HepG2 (cell line): ENCODE measurements at regions not wholly inside any gene's neighbourhood (a gene's known extent, or its start where the extent isn't known, plus 50 kb on each side); places are given as distances from the start of the nearest gene placed in this dataset.

Experiments used
- ATAC-seq: fragments of 200-7000 bp; cut with Tn5 transposase; 3 replicates; pipeline ENCODE4 v1.9.1; 2020; ENCODE audit warnings: mild to moderate bottlenecking, moderate library complexity
- BruUV-seq: library from RNA; stranded (reverse); fragments of 400-500 nt; replicated peaks from 2 replicates; lab custom pipeline; 2021; lab: Mats Ljungman, UMichigan
- CTCF ChIA-PET: fragments of 300-600 bp; formaldehyde crosslinking; extraction: SDS; loops from one replicate; lab custom pipeline; 2021; ENCODE audit warnings: low total read pairs, inconsistent platforms, low intra/inter-chr PET ratio; lab: Yijun Ruan, JAX
- POLR2A ChIA-PET: fragments of 350-600 bp; sonication (Branson Sonifier 250); formaldehyde crosslinking; loops from one replicate; lab custom pipeline; 2020; ENCODE audit warnings: antibody characterized with exemption, inconsistent platforms; lab: Yijun Ruan, JAX
- DNase-seq: peaks from one replicate; pipeline ENCODE4 v3.0.0-alpha.2; 2015; ENCODE audit warnings: low spot score
- FAIRE-seq: peaks from 3 replicates; lab custom pipeline; 2011; peaks lifted over from hg19 to GRCh38; lab: Jason Lieb, UNC
- H2AFZ ChIP-seq: one replicate; pipeline ENCODE4 v1.6.1; 2011; ENCODE audit warnings: low read length, inconsistent platforms
- H3K27ac ChIP-seq: fragments of 300-600 bp; 3 replicates; pipeline ENCODE4 v1.8.0; 2011; ENCODE audit warnings: mixed run types, mild to moderate bottlenecking, mixed read lengths, low read length, inconsistent platforms; ENCODE audit not compliant: insufficient read depth; ENCODE audit errors: extremely low read length
- H3K27me3 ChIP-seq, 2 experiments: fragments of 200-600 bp in 1 of 2; 2 replicates in 1 of 2; 3 replicates in 1 of 2; pipeline versions ENCODE4 v1.6.0 to v1.8.0; 2011; ENCODE audit warnings: low read length in 2 of 2, mild to moderate bottlenecking in 2 of 2, moderate library complexity in 2 of 2, inconsistent platforms in 1 of 2; ENCODE audit not compliant: insufficient read depth in 2 of 2, control insufficient read depth in 1 of 2
- H3K36me3 ChIP-seq, 2 experiments: fragments of 200-600 bp in 1 of 2; replicated peaks in 1 of 2; 2 replicates in 1 of 2; 3 replicates in 1 of 2; pipeline versions ENCODE4 v1.5.1 to v1.8.0; 2011; ENCODE audit warnings: low read length in 2 of 2, inconsistent platforms in 1 of 2; ENCODE audit not compliant: insufficient read depth in 2 of 2, control insufficient read depth in 1 of 2
- H3K4me1 ChIP-seq: 2 replicates; pipeline ENCODE4 v1.5.1; 2012; ENCODE audit warnings: low read length, inconsistent platforms; ENCODE audit not compliant: insufficient read depth
- H3K4me2 ChIP-seq: 2 replicates; pipeline ENCODE4 v1.6.0; 2011; ENCODE audit warnings: low read depth, low read length, inconsistent platforms
- H3K4me3 ChIP-seq, 3 experiments: fragments of 200-600 bp in 1 of 3; sonication (generic), shearing (Covaris generic) in 1 of 3; replicated peaks in 1 of 3; 2 replicates each; pipeline ENCODE4 v1.5.1; 2011 to 2016; ENCODE audit warnings: low read length in 3 of 3, inconsistent platforms in 2 of 3, low read depth in 2 of 3, mild to moderate bottlenecking in 2 of 3, control low read depth in 1 of 3, mixed read lengths in 1 of 3; ENCODE audit not compliant: insufficient read depth in 1 of 3
- H3K79me2 ChIP-seq: one replicate; pipeline ENCODE4 v1.6.1; 2011; ENCODE audit warnings: low read length, inconsistent platforms; ENCODE audit not compliant: insufficient read depth
- H3K9ac ChIP-seq: 2 replicates; pipeline ENCODE4 v1.6.0; 2011; ENCODE audit warnings: mild to moderate bottlenecking, low read depth, low read length, inconsistent platforms; ENCODE audit not compliant: insufficient read depth
- H3K9me3 ChIP-seq: 2 replicates; pipeline ENCODE4 v1.5.1; 2012; ENCODE audit warnings: mild to moderate bottlenecking, low read length
- H4K20me1 ChIP-seq: 2 replicates; pipeline ENCODE4 v1.6.0; 2011; ENCODE audit warnings: inconsistent platforms, mild to moderate bottlenecking, low read length, moderate library complexity; ENCODE audit not compliant: insufficient read depth
- CCDC6 ChIP-seq: sonication (generic); formaldehyde crosslinking; IDR thresholded peaks from 2 replicates; pipeline ENCODE4 v1.8.1; 2022; ENCODE audit warnings: mild to moderate bottlenecking, missing genetic modification reagents, moderate library complexity
- CHD4 ChIP-seq: fragments of 200-600 bp; sonication (generic); IDR thresholded peaks from 2 replicates; pipeline ENCODE4 v1.7.0; 2017; ENCODE audit warnings: mild to moderate bottlenecking, low read length, borderline replicate concordance
- FOXK1 ChIP-seq: sonication (generic); formaldehyde crosslinking; IDR thresholded peaks from 2 replicates; pipeline ENCODE4 v1.4.0; 2020; ENCODE audit warnings: low read depth, missing genetic modification reagents, borderline replicate concordance
- RNF2 ChIP-seq: fragments of 450-650 bp; conservative IDR thresholded peaks from 2 replicates; pipeline ENCODE4 v1.6.1; 2016; ENCODE audit warnings: low read depth
- SMAD3 ChIP-seq: sonication (generic); formaldehyde crosslinking; IDR thresholded peaks from 2 replicates; pipeline ENCODE4 v1.4.0; 2020; ENCODE audit warnings: missing genetic modification reagents
- SP140L ChIP-seq: sonication (generic); formaldehyde crosslinking; IDR thresholded peaks from 2 replicates; pipeline ENCODE4 v1.4.0; 2020; ENCODE audit warnings: missing genetic modification reagents, borderline replicate concordance
- XRCC5 ChIP-seq: fragments of 200-400 bp; formaldehyde crosslinking; optimal IDR thresholded peaks from 2 replicates; pipeline ENCODE3; 2017; ENCODE audit warnings: mild to moderate bottlenecking, low read length
- ZNF20 ChIP-seq: sonication (generic); formaldehyde crosslinking; IDR thresholded peaks from 2 replicates; pipeline ENCODE4 v1.4.0; 2020; ENCODE audit warnings: mild to moderate bottlenecking, moderate library complexity, missing genetic modification reagents
- ZNF296 ChIP-seq: sonication (generic); formaldehyde crosslinking; conservative IDR thresholded peaks from 2 replicates; pipeline ENCODE4 v1.5.0; 2020; ENCODE audit warnings: mild to moderate bottlenecking, missing genetic modification reagents
- ZNF709 ChIP-seq: sonication (generic); formaldehyde crosslinking; IDR thresholded peaks from 2 replicates; pipeline ENCODE4 v1.5.0; 2020; ENCODE audit warnings: mild to moderate bottlenecking, missing genetic modification reagents
- ZSCAN9 ChIP-seq: IDR thresholded peaks from 2 replicates; pipeline ENCODE4 v1.6.1; 2016; ENCODE audit warnings: borderline replicate concordance
- WGBS: methylation state at CpG from one replicate; pipeline ENCODE4 v1.1.6; 2017; ENCODE audit warnings: low lambda C conversion rate; 5-methylcytosine and 5-hydroxymethylcytosine counted together
- in situ Hi-C: cut with HindIII; loops from 2 replicates; pipeline ENCODE4 v1.10.0; 2017; ENCODE audit warnings: low pct_unique_long_range_greater_than_20kb; ENCODE audit not compliant: extremely low pct_ligation_motif_present
- intact Hi-C: fragments of 100-400 bp; cut with micrococcal nuclease; formaldehyde crosslinking; loops from one replicate; pipeline ENCODE4 v1.10.0; 2022; ENCODE audit not compliant: unreplicated experiment
- TF ChIP-seq, protein P1 (sequence below): sonication (generic); formaldehyde crosslinking; IDR thresholded peaks from 2 replicates; pipeline ENCODE4 v1.5.0; 2020; ENCODE audit warnings: missing genetic modification reagents
- TF ChIP-seq, protein P2 (sequence below): sonication (generic); formaldehyde crosslinking; IDR thresholded peaks from 2 replicates; pipeline ENCODE4 v1.5.1; 2020; ENCODE audit warnings: mild to moderate bottlenecking, missing genetic modification reagents, moderate library complexity

DNA sequence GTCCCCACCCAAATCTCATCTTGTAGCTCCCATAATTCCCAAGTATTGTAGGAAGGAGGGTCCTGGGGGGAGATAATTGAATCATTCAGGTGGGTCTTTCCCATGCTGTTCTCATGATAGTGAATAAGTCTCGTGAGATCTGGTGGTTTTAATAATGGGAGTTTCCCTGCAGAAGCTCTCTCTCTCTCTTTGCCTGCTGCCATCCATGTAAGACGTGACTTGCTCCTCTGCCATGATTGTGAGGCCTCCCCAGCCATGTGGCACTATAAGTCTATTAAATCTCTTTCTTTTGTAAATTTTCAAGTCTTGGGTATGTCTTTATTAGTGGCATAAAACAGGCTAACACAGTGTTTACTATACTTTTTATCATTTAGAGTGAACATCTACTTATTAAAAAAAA, 338.8 kb downstream of the ANKRD7 start:
- H3K4me1 ChIP-seq, result no peaks in the 10 kb centered on the region
- H3K9ac ChIP-seq, result no peak overlapping the region
- no peak for TF ChIP-seq ZSCAN9 (CRISPR knock-in tag)
- TF ChIP-seq SMAD3, result no peak
- TF ChIP-seq FOXK1 (CRISPR knock-in tag), result no peak
- no peak for TF ChIP-seq SP140L (CRISPR knock-in tag)
- DNase-seq (no peak), FAIRE-seq (no peak), ATAC-seq (no peak)
- H3K27ac ChIP-seq, result no peak overlapping the region
- H4K20me1 ChIP-seq, result no peaks in the 10 kb centered on the region
- no peak overlapping the region for H3K4me3 ChIP-seq
- H3K36me3 ChIP-seq, result no peaks in the 10 kb centered on the region
- 4% methylated on average over 2 of the region's 2 CpGs for WGBS
- H3K27me3 ChIP-seq, result no peaks in the 10 kb centered on the region
- peaks cover 50% of the 10 kb centered on the region for H3K9me3 ChIP-seq
- CTCF ChIA-PET, result no interaction called here
- in situ Hi-C loops (no loop called here), intact Hi-C loops (no loop called here)
- POLR2A ChIA-PET, result no interaction called here
- no TSS peak for BruUV-seq
- no peak overlapping the region for H3K4me2 ChIP-seq
- no peak overlapping the region for H2AFZ ChIP-seq
- no peaks in the 10 kb centered on the region for H3K79me2 ChIP-seq

DNA sequence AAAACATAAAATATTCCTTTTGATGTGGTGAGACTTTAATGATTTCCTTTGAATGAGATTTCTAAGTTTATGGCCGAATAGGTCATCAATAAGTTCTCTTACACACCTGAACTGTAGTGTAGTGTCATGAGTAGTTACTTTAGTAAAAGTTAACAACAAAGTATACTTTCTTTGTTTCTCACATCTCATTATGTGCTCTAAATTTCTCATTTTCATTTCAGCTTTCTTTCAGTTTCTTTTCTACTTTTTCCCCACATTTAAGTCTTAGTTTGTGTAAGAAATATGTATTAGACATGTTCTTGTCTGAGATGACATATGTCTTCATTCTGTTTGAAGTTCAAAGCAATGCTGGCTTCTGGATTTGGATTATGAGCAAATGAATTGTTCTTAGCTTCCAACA, 348.1 kb downstream of the ANKRD7 start:
- POLR2A ChIA-PET, result no interaction called here
- Histone ChIP-seq H3K4me1 (no peaks in the 10 kb centered on the region), H3K27me3 (no peaks in the 10 kb centered on the region), H3K36me3 (no peaks in the 10 kb centered on the region), H2AFZ (no peak overlapping the region), H3K9ac (no peak overlapping the region), H3K9me3 (no peaks in the 10 kb centered on the region; the same call in 1 of the 2 replicates), H3K4me2 (no peak overlapping the region), H3K27ac (no peak overlapping the region), H3K79me2 (no peaks in the 10 kb centered on the region), H3K4me3 (no peak overlapping the region), H4K20me1 (no peaks in the 10 kb centered on the region)
- 12% methylated on average over 1 of the region's 1 CpG for WGBS
- intact Hi-C loops (no loop called here), in situ Hi-C loops (no loop called here)
- BruUV-seq, result no TSS peak
- ATAC-seq (no peak), DNase-seq (no peak), FAIRE-seq (no peak)
- TF ChIP-seq XRCC5 (no peak), ZNF20 (CRISPR knock-in tag) (no peak), CCDC6 (CRISPR knock-in tag) (no peak), RNF2 (no peak), ZNF709 (CRISPR knock-in tag) (no peak), ZNF296 (CRISPR knock-in tag) (no peak), CHD4 (no peak)
- TF ChIP-seq, protein P1, sequence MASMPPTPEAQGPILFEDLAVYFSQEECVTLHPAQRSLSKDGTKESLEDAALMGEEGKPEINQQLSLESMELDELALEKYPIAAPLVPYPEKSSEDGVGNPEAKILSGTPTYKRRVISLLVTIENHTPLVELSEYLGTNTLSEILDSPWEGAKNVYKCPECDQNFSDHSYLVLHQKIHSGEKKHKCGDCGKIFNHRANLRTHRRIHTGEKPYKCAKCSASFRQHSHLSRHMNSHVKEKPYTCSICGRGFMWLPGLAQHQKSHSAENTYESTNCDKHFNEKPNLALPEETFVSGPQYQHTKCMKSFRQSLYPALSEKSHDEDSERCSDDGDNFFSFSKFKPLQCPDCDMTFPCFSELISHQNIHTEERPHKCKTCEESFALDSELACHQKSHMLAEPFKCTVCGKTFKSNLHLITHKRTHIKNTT, result no peak
- TF ChIP-seq, protein P2, sequence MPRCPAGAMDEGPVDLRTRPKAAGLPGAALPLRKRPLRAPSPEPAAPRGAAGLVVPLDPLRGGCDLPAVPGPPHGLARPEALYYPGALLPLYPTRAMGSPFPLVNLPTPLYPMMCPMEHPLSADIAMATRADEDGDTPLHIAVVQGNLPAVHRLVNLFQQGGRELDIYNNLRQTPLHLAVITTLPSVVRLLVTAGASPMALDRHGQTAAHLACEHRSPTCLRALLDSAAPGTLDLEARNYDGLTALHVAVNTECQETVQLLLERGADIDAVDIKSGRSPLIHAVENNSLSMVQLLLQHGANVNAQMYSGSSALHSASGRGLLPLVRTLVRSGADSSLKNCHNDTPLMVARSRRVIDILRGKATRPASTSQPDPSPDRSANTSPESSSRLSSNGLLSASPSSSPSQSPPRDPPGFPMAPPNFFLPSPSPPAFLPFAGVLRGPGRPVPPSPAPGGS, result no peak
- CTCF ChIA-PET, result no interaction called here
